KMS-11 (cell line): ENCODE measurements at regions not wholly inside any gene's neighbourhood (a gene's known extent, or its start where the extent isn't known, plus 50 kb on each side); places are given as distances from the start of the nearest gene placed in this dataset.

Source experiments
- H2AFZ ChIP-seq: fragments of 200-600 bp; sonication (generic); 2 replicates; pipeline ENCODE4 v1.6.1; 2016; ENCODE audit warnings: antibody characterized with exemption, mixed run types, low read depth
- H3K27ac ChIP-seq: fragments of 200-600 bp; sonication (generic); 2 replicates; pipeline ENCODE4 v1.6.1; 2016; ENCODE audit warnings: mild to moderate bottlenecking, mixed run types
- H3K27me3 ChIP-seq: fragments of 200-600 bp; sonication (generic); 2 replicates; pipeline ENCODE4 v1.6.1; 2017; ENCODE audit warnings: mild to moderate bottlenecking, low read depth, mixed run types, moderate library complexity; ENCODE audit not compliant: insufficient read depth
- H3K36me3 ChIP-seq: fragments of 200-600 bp; sonication (generic); 2 replicates; pipeline ENCODE4 v1.6.1; 2017; ENCODE audit warnings: mild to moderate bottlenecking, mixed run types; ENCODE audit not compliant: insufficient read depth
- H3K4me1 ChIP-seq: fragments of 200-600 bp; sonication (generic); 2 replicates; pipeline ENCODE4 v1.6.1; 2016; ENCODE audit warnings: mild to moderate bottlenecking, low read depth, mixed run types; ENCODE audit not compliant: poor library complexity, severe bottlenecking
- H3K4me2 ChIP-seq: fragments of 200-600 bp; sonication (generic); 2 replicates; pipeline ENCODE4 v1.7.0; 2016; ENCODE audit warnings: mild to moderate bottlenecking, mixed run types
- H3K4me3 ChIP-seq: fragments of 200-600 bp; sonication (generic); IDR thresholded peaks from 2 replicates; pipeline ENCODE4 v1.6.1; 2017; ENCODE audit warnings: low read depth, low read length, mixed read lengths; ENCODE audit not compliant: insufficient read depth
- H3K79me2 ChIP-seq: fragments of 200-600 bp; sonication (generic); 2 replicates; pipeline ENCODE4 v1.6.1; 2016; ENCODE audit warnings: low read depth, mixed run types; ENCODE audit not compliant: insufficient read depth
- H3K9ac ChIP-seq: fragments of 200-600 bp; sonication (generic); 2 replicates; pipeline ENCODE4 v1.6.1; 2016; ENCODE audit warnings: mild to moderate bottlenecking, mixed run types
- H4K20me1 ChIP-seq: fragments of 200-600 bp; sonication (generic); 2 replicates; pipeline ENCODE4 v1.6.1; 2016; ENCODE audit warnings: mild to moderate bottlenecking, mixed run types; ENCODE audit not compliant: insufficient read depth
- TF ChIP-seq, protein P1 (sequence below): fragments of 200-600 bp; sonication (generic); conservative IDR thresholded peaks from 2 replicates; pipeline ENCODE4 v1.6.1; 2017; ENCODE audit warnings: low read depth, mild to moderate bottlenecking, antibody characterized with exemption, low read length, moderate library complexity, mixed read lengths

DNA sequence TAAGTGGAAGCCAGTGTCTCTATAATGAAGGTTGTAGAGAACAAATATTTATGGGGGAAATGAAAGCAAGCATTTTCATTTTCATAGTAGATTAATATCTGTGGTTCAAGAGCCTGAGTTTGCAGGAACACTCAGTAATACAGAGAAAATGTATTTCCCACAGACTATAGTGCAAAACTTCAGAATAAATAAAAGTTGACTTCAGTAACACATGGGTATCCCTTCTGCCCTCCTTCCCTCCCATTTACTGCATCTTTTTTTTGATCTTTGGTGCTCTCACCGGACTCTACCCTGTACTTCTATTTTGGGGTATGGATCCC is 75.3 kb upstream of the AMN1 start:
- no peaks in the 10 kb centered on the region for H3K36me3 ChIP-seq
- H3K9ac ChIP-seq, result no peak overlapping the region
- no peaks in the 10 kb centered on the region for H4K20me1 ChIP-seq
- no peak overlapping the region for H3K27ac ChIP-seq
- no peak overlapping the region for H2AFZ ChIP-seq
- no peaks in the 10 kb centered on the region for H3K27me3 ChIP-seq
- H3K79me2 ChIP-seq, result no peaks in the 10 kb centered on the region
- no peak overlapping the region for H3K4me3 ChIP-seq
- H3K4me2 ChIP-seq, result no peak overlapping the region
- TF ChIP-seq, protein P1, sequence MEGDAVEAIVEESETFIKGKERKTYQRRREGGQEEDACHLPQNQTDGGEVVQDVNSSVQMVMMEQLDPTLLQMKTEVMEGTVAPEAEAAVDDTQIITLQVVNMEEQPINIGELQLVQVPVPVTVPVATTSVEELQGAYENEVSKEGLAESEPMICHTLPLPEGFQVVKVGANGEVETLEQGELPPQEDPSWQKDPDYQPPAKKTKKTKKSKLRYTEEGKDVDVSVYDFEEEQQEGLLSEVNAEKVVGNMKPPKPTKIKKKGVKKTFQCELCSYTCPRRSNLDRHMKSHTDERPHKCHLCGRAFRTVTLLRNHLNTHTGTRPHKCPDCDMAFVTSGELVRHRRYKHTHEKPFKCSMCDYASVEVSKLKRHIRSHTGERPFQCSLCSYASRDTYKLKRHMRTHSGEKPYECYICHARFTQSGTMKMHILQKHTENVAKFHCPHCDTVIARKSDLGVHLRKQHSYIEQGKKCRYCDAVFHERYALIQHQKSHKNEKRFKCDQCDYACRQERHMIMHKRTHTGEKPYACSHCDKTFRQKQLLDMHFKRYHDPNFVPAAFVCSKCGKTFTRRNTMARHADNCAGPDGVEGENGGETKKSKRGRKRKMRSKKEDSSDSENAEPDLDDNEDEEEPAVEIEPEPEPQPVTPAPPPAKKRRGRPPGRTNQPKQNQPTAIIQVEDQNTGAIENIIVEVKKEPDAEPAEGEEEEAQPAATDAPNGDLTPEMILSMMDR, result no peak
- H3K4me1 ChIP-seq, result no peaks in the 10 kb centered on the region

GRCh38 chr12:31803306-31804184 is 74.7 kb upstream of the AMN1 start:
- Histone ChIP-seq H3K4me2 (no peak overlapping the region), H2AFZ (no peak overlapping the region)
- TF ChIP-seq, protein P1, result no peak

DNA sequence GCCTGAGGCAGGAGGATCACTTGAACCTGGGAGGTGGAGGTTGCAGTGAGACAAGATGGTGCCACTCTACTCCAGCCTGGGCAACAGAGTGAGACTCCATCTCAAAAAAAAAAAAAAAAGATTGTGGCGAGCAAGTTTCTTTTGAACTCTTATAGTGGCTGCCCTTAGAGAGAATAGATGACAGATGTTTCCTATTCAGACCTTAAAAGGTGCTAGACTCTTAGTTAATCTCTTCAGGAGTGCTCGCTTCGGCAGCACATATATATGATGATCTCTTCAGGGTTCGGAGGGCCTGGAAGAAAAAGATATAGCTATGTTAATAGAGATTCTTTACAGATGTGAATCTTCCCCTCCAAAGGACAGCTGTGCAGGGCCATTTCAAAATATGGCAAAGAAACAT is 73.1 kb upstream of the AMN1 start:
- H3K4me3 ChIP-seq, result no peak overlapping the region
- H3K9ac ChIP-seq, result no peak overlapping the region
- no peak overlapping the region for H3K4me2 ChIP-seq
- TF ChIP-seq, protein P1, result no peak
- H4K20me1 ChIP-seq, result no peaks in the 10 kb centered on the region
- H3K36me3 ChIP-seq, result no peaks in the 10 kb centered on the region
- no peaks in the 10 kb centered on the region for H3K79me2 ChIP-seq
- H3K27ac ChIP-seq, result no peak overlapping the region
- no peaks in the 10 kb centered on the region for H3K4me1 ChIP-seq
- H3K27me3 ChIP-seq, result no peaks in the 10 kb centered on the region
- no peak overlapping the region for H2AFZ ChIP-seq

More at GRCh38 chr12:31803306-31804184, 74.7 kb upstream of the AMN1 start:
- H3K27me3 ChIP-seq, result no peaks in the 10 kb centered on the region
- no peak overlapping the region for H3K4me3 ChIP-seq
- no peak overlapping the region for H3K27ac ChIP-seq
- no peak overlapping the region for H3K9ac ChIP-seq
- no peaks in the 10 kb centered on the region for H3K4me1 ChIP-seq
- no peaks in the 10 kb centered on the region for H3K79me2 ChIP-seq
- H4K20me1 ChIP-seq, result no peaks in the 10 kb centered on the region
- H3K36me3 ChIP-seq, result no peaks in the 10 kb centered on the region

GRCh38 chr12:31797230-31797872 is 68.5 kb upstream of the AMN1 start:
- Histone ChIP-seq H2AFZ (no peak overlapping the region), H3K27ac (no peak overlapping the region), H3K4me1 (no peaks in the 10 kb centered on the region), H3K36me3 (no peaks in the 10 kb centered on the region), H3K4me2 (no peak overlapping the region), H4K20me1 (no peaks in the 10 kb centered on the region), H3K4me3 (no peak overlapping the region), H3K9ac (no peak overlapping the region), H3K79me2 (no peaks in the 10 kb centered on the region), H3K27me3 (no peaks in the 10 kb centered on the region)
- TF ChIP-seq, protein P1, result no peak
